BE2C (cell line): ENCODE measurements at regions not wholly inside any gene's neighbourhood (a gene's known extent, or its start where the extent isn't known, plus 50 kb on each side); places are given as distances from the start of the nearest gene placed in this dataset.

Experiments
- DNase-seq: peaks from one replicate; pipeline ENCODE4 v3.0.0-alpha.2; 2020
- H3K27me3 ChIP-seq: fragments of 250-450 bp; sonication (Bioruptor Pico); 2 replicates; pipeline ENCODE4 v1.5.1; 2020; ENCODE audit warnings: mild to moderate bottlenecking
- H3K36me3 ChIP-seq: fragments of 250-450 bp; sonication (Bioruptor Pico); 2 replicates; pipeline ENCODE4 v1.5.1; 2020; ENCODE audit warnings: mild to moderate bottlenecking
- H3K4me1 ChIP-seq: fragments of 250-450 bp; sonication (Bioruptor Pico); 2 replicates; pipeline ENCODE4 v1.5.1; 2020
- H3K4me3 ChIP-seq: 2 replicates; pipeline ENCODE4 v1.5.1; 2011; ENCODE audit warnings: low read depth, low read length
- H3K9me3 ChIP-seq: fragments of 250-450 bp; sonication (Bioruptor Pico); 2 replicates; pipeline ENCODE4 v1.5.1; 2020
- CTCF ChIP-seq: IDR thresholded peaks from 2 replicates; pipeline ENCODE4 v1.5.1; 2012; ENCODE audit warnings: mild to moderate bottlenecking, low read depth, low read length

GRCh38 chr10:57982091-57982490 lies 285.6 kb downstream of the IPMK start:
- H3K9me3 ChIP-seq = no peaks in the 10 kb centered on the region
- no peak overlapping the region for H3K4me3 ChIP-seq
- DNase-seq = no peak
- no peaks in the 10 kb centered on the region for H3K27me3 ChIP-seq
- H3K36me3 ChIP-seq = no peaks in the 10 kb centered on the region
- no peak for TF ChIP-seq CTCF
- H3K4me1 ChIP-seq = no peaks in the 10 kb centered on the region

- no peaks in the 10 kb centered on the region for H3K9me3 ChIP-seq
- no peaks in the 10 kb centered on the region for H3K36me3 ChIP-seq
- H3K4me1 ChIP-seq = no peaks in the 10 kb centered on the region
- H3K4me3 ChIP-seq = no peak overlapping the region
- no peaks in the 10 kb centered on the region for H3K27me3 ChIP-seq
- DNase-seq = no peak
- no peak for TF ChIP-seq CTCF
Measured at GRCh38 chr10:57979956-57980355, 287.7 kb downstream of the IPMK start.

- no peak for TF ChIP-seq CTCF
- DNase-seq = no peak
- Histone ChIP-seq H3K27me3 (no peaks in the 10 kb centered on the region), H3K4me1 (no peaks in the 10 kb centered on the region), H3K9me3 (no peaks in the 10 kb centered on the region), H3K36me3 (no peaks in the 10 kb centered on the region), H3K4me3 (no peak overlapping the region)
Measured at GRCh38 chr10:57979491-57979890, 288.2 kb downstream of the IPMK start.

- no peak for DNase-seq
- Histone ChIP-seq H3K9me3 (no peaks in the 10 kb centered on the region), H3K4me1 (no peaks in the 10 kb centered on the region), H3K4me3 (no peak overlapping the region), H3K27me3 (no peaks in the 10 kb centered on the region), H3K36me3 (no peaks in the 10 kb centered on the region)
- TF ChIP-seq CTCF = no peak
Measured at GRCh38 chr10:57977262-57977661, 290.4 kb downstream of the IPMK start.

GRCh38 chr10:57973451-57973850 lies 294.2 kb downstream of the IPMK start:
- Histone ChIP-seq H3K4me1 (no peaks in the 10 kb centered on the region), H3K36me3 (no peaks in the 10 kb centered on the region), H3K27me3 (no peaks in the 10 kb centered on the region; the same call in 1 of the 2 replicates), H3K9me3 (no peaks in the 10 kb centered on the region), H3K4me3 (no peak overlapping the region)
- DNase-seq = no peak
- TF ChIP-seq CTCF = no peak

GRCh38 chr10:57972783-57973182 lies 294.9 kb downstream of the IPMK start:
- Histone ChIP-seq H3K36me3 (no peaks in the 10 kb centered on the region), H3K4me3 (no peak overlapping the region), H3K9me3 (no peaks in the 10 kb centered on the region), H3K4me1 (no peaks in the 10 kb centered on the region), H3K27me3 (no peaks in the 10 kb centered on the region; the same call in 1 of the 2 replicates)
- TF ChIP-seq CTCF = no peak
- DNase-seq = no peak
